Lower leg skin (tissue), 3 donors: ENCODE measurements at regions not wholly inside any gene's neighbourhood (a gene's known extent, or its start where the extent isn't known, plus 50 kb on each side); places are given as distances from the start of the nearest gene placed in this dataset.

Experiments
- POLR2A ChIP-seq, 2 donors: fragments of 450-650 bp; IDR thresholded peaks; one replicate each; pipeline ENCODE4 v1.6.1; 2016 to 2017; ENCODE audit warnings: antibody characterized with exemption in 2 of 2, mild to moderate bottlenecking in 1 of 2, moderate library complexity in 1 of 2
- TF ChIP-seq, protein P1 (sequence below), 3 donors: fragments of 450-650 bp; IDR thresholded peaks; one replicate each; pipeline ENCODE4 v1.5.1; 2016; ENCODE audit warnings: antibody characterized with exemption in 3 of 3, mild to moderate bottlenecking in 3 of 3, moderate library complexity in 2 of 3

DNA sequence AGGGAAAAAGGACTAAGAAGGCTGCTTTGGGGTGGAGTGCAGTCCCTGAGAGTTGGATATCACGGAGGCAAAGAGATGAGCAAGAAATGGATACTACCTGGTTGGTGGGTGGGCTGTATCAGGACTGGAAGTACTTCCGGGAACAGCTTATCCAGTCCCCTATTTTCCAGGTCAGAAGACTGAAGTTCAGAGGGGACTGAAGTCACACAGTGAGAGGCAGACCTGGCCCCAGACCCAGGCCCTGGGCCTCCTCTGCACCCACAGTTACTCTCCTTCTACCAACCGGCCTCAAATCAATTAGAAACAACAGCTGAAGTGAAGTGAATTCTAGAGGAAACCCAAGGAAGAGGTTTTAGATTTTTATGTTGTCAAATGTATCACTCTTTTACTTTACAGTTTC, 93.6 kb upstream of the ALDH1B1 start:
- TF ChIP-seq, protein P1, sequence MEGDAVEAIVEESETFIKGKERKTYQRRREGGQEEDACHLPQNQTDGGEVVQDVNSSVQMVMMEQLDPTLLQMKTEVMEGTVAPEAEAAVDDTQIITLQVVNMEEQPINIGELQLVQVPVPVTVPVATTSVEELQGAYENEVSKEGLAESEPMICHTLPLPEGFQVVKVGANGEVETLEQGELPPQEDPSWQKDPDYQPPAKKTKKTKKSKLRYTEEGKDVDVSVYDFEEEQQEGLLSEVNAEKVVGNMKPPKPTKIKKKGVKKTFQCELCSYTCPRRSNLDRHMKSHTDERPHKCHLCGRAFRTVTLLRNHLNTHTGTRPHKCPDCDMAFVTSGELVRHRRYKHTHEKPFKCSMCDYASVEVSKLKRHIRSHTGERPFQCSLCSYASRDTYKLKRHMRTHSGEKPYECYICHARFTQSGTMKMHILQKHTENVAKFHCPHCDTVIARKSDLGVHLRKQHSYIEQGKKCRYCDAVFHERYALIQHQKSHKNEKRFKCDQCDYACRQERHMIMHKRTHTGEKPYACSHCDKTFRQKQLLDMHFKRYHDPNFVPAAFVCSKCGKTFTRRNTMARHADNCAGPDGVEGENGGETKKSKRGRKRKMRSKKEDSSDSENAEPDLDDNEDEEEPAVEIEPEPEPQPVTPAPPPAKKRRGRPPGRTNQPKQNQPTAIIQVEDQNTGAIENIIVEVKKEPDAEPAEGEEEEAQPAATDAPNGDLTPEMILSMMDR (IDR thresholded peaks at IDR 0.05), result no peak
- no peak for TF ChIP-seq POLR2A (IDR thresholded peaks at IDR 0.05)
